ENCODE measurements at regions not wholly inside any gene's neighbourhood (a gene's known extent, or its start where the extent isn't known, plus 50 kb on each side); places are given as distances from the start of the nearest gene placed in this dataset.

- no peak overlapping the region for H3K4me3 Mint-ChIP-seq
- TF ChIP-seq, protein P1, sequence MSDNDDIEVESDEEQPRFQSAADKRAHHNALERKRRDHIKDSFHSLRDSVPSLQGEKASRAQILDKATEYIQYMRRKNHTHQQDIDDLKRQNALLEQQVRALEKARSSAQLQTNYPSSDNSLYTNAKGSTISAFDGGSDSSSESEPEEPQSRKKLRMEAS (CRISPR knock-in tag; IDR thresholded peaks at IDR 0.05), result no peak
- TF ChIP-seq RORB (CRISPR knock-in tag; IDR thresholded peaks at IDR 0.05) (no peak), ATF1 (CRISPR knock-in tag; IDR thresholded peaks at IDR 0.05) (no peak), JUN (CRISPR knock-in tag; IDR thresholded peaks at IDR 0.05) (no peak), ZNF396 (CRISPR knock-in tag; IDR thresholded peaks at IDR 0.05; ENCODE audit: borderline replicate concordance) (no peak), PRRX2 (CRISPR knock-in tag; IDR thresholded peaks at IDR 0.05) (no peak), CDX4 (CRISPR knock-in tag; IDR thresholded peaks at IDR 0.05; ENCODE audit: borderline replicate concordance) (no peak), SP1 (CRISPR knock-in tag; conservative IDR thresholded peaks at IDR 0.05) (no peak), FOXJ3 (CRISPR knock-in tag; IDR thresholded peaks at IDR 0.05; ENCODE audit: borderline replicate concordance) (no peak), CREM (CRISPR knock-in tag; IDR thresholded peaks at IDR 0.05) (no peak), USF2 (CRISPR knock-in tag; IDR thresholded peaks at IDR 0.05) (no peak), NR3C1 (CRISPR knock-in tag; conservative IDR thresholded peaks at IDR 0.05; ENCODE audit: low read depth) (no peak), TEAD1 (CRISPR knock-in tag; IDR thresholded peaks at IDR 0.05) (no peak), ZBTB43 (CRISPR knock-in tag; IDR thresholded peaks at IDR 0.05) (no peak), ZMAT4 (CRISPR knock-in tag; IDR thresholded peaks at IDR 0.05) (no peak), IRF2 (CRISPR knock-in tag; IDR thresholded peaks at IDR 0.05; ENCODE audit: borderline replicate concordance, low read depth) (no peak)
- TF ChIP-seq, protein P2, sequence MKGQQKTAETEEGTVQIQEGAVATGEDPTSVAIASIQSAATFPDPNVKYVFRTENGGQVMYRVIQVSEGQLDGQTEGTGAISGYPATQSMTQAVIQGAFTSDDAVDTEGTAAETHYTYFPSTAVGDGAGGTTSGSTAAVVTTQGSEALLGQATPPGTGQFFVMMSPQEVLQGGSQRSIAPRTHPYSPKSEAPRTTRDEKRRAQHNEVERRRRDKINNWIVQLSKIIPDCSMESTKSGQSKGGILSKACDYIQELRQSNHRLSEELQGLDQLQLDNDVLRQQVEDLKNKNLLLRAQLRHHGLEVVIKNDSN (CRISPR knock-in tag; IDR thresholded peaks at IDR 0.05), result no peak
- TF ChIP-seq, protein P3, sequence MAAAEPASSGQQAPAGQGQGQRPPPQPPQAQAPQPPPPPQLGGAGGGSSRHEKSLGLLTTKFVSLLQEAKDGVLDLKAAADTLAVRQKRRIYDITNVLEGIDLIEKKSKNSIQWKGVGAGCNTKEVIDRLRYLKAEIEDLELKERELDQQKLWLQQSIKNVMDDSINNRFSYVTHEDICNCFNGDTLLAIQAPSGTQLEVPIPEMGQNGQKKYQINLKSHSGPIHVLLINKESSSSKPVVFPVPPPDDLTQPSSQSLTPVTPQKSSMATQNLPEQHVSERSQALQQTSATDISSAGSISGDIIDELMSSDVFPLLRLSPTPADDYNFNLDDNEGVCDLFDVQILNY (CRISPR knock-in tag; IDR thresholded peaks at IDR 0.05), result no peak
- TF ChIP-seq, protein P4, sequence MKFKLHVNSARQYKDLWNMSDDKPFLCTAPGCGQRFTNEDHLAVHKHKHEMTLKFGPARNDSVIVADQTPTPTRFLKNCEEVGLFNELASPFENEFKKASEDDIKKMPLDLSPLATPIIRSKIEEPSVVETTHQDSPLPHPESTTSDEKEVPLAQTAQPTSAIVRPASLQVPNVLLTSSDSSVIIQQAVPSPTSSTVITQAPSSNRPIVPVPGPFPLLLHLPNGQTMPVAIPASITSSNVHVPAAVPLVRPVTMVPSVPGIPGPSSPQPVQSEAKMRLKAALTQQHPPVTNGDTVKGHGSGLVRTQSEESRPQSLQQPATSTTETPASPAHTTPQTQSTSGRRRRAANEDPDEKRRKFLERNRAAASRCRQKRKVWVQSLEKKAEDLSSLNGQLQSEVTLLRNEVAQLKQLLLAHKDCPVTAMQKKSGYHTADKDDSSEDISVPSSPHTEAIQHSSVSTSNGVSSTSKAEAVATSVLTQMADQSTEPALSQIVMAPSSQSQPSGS (CRISPR knock-in tag; IDR thresholded peaks at IDR 0.05; ENCODE audit: borderline replicate concordance, low read depth), result no peak
- ChIA-PET POLR2A (interaction anchor here (0.7 kb wide), 1 partner anchor 232 kb away, joined by 3 read pairs; no protein-coding TSS in a partner anchor), CTCF (no interaction called here)
- peaks cover 19% of the 10 kb centered on the region for H3K9me3 Mint-ChIP-seq
- no peak for DNase-seq (ENCODE audit: low spot score)
- H3K36me3 Mint-ChIP-seq, result no peaks in the 10 kb centered on the region; the same call in 1 of the 2 replicates
- peaks cover 15% of the 10 kb centered on the region for H3K4me1 Mint-ChIP-seq
- no peaks in the 10 kb centered on the region; the same call in none of the 2 replicates for H3K27me3 Mint-ChIP-seq (ENCODE audit: low read depth)
- no peak for ATAC-seq
- no peak overlapping the region for H3K27ac Mint-ChIP-seq
Observed at GRCh38 chr10:90326498-90327267, 531.2 kb downstream of the HTR7 start.

All from WTC11 (cell line).